Stimulated activated CD4-positive, alpha-beta T cell treated with anti-CD3 and anti-CD28 coated beads, Interleukin-12 subunit alpha, Interleukin-12 subunit beta, amount 100 ng/mL, for 24 hours (primary cell): ENCODE measurements at regions not wholly inside any gene's neighbourhood (a gene's known extent, or its start where the extent isn't known, plus 50 kb on each side); places are given as distances from the start of the nearest gene placed in this dataset.
"Not testable (repeated sequence)": the region's sequence is repeated elsewhere in the genome, so short reads cannot be mapped to it uniquely, and the experiment has no call there.

ENCODE experiments used
- DNase-seq, 2 experiments: peaks; one replicate each; pipeline ENCODE4 v3.0.0-alpha.2; 2020; ENCODE audit warnings: low read depth in 2 of 2

- DNase-seq: no peak
Observed at GRCh38 chr3:5690904-5691532, 503.5 kb downstream of the EDEM1 start.

- no peak for DNase-seq
Observed at GRCh38 chr3:5692446-5692845, 504.9 kb downstream of the EDEM1 start.

- DNase-seq: no peak
Observed at GRCh38 chr3:5694266-5694665, 506.8 kb downstream of the EDEM1 start.

DNA sequence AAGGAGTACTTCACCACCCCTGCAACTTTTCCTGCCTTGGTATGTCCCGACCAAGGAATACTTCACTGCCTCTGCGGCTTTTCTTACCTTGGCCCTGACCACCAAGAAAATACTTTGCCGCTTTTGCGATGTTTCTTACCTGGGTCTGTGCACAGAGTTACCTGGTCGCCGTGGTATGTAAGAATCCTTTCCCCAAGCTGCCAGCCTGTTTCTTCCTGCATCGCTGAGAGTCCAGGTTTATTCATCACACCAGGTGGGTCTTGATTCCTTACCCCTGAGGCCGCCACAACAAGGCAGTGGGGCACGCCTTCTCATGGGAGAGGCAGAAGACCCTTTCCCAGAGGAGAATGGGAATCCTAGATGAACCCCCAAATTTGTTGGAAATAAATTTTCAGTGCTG, 511.3 kb downstream of the EDEM1 start:
- DNase-seq: no peak

DNA sequence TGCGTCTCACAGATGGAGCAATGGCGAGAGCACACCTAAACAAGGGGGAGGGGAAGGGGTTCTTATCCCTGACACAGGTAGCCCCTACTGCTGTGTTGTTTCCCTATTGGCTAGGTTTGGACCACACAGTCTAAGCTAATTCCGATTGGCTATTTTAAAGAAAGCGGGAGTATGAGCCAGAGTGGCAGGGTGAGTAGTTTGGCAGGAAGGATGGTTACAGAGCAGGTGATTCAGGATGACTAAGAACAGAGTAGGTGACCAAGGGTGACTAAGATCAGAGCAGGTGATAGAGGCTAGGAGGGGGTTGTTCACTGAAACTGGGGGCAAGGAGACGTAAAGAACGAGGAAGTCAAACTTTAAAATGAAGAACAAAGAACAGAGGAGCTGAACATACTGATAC, 511.8 kb downstream of the EDEM1 start:
- DNase-seq: no peak

- DNase-seq: no peak
Observed at GRCh38 chr3:5699811-5700210, 512.3 kb downstream of the EDEM1 start.

GRCh38 chr3:5701005-5701404, 513.5 kb downstream of the EDEM1 start:
- not testable (repeated sequence) for DNase-seq

- no peak for DNase-seq
Observed at GRCh38 chr3:5707794-5708193, 520.3 kb downstream of the EDEM1 start.

DNA sequence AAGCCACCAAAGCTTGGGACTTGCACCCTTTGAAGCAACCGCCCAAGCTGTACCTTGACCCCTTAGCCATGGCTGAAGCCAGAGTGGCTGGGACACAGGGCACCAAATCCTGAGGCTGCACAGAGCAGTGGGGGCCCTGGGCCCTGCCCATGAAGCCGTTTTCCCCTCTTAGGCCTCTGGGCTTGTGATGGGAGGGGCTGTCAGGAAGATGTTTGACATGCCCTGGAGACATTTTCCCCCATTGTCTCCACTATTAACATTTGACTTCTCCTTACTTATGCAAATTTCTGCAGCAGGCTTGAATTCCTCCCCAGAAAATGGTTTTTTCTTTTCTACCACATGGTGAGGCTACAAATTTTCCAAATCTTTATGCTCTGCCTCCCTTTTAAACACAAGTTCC, 522.2 kb downstream of the EDEM1 start:
- DNase-seq: no peak

DNA sequence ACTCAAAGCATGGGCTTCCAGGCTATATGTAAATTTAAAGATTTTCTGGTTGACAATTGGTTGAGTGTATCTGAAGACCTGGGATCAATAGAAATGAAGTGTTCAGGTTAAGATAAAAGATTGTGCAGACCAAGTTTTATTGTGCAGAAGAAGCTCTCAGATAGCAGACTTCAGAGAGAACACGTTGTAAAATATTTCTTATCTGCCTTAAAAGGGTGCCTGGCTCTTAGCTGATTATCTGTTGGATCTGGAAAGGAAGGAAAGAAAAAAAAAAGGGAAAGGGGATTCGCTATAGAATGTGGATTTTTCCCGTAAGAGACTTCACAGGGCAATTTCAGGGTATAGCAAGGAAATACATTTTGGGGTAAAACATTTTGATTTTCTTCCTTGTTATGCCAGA, 523.2 kb downstream of the EDEM1 start:
- DNase-seq: no peak

- DNase-seq: no peak
Observed at GRCh38 chr3:5717254-5717653, 529.7 kb downstream of the EDEM1 start.

DNA sequence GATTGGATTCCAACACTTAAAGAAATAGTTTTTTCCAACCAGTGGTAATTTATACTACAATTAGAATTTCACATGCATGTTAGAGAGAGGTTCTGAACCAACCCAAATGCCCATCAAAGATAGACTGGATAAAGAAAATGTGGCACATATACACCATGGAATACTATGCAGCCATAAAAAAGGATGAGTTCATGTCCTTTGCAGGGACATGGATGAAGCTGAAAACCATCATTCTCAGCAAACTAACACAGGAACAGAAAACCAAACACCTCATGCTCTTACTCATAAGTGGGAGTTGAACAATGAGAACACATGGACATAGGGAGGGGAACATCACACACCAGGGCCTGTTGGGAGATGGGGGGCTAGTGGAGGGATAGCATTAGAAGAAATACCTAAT, 532.2 kb downstream of the EDEM1 start:
- DNase-seq: not testable (repeated sequence)

DNA sequence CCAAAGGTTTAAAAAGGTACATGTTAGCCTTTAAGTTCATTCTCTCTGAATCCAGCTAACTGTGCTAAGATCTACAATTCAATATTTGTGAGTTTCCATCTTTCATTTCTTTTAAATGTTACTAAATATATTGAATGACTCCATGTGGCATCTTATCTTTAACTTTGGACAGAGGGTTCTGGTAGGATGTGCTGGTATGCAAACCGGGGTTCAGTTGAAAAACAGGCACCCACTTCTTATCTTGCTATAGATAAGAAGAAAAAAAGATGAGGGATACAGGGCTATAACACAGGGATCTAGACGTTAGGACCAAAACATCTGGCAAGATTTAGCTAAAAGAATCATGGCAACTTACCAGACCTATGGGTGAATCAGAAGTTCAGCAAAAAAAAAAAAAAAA, 538.3 kb downstream of the EDEM1 start:
- no peak for DNase-seq

- no peak for DNase-seq
Observed at GRCh38 chr3:5726621-5727020, 539.1 kb downstream of the EDEM1 start.

GRCh38 chr3:5727743-5728484, 540.4 kb downstream of the EDEM1 start:
- DNase-seq: no peak

GRCh38 chr3:5729852-5730251, 542.3 kb downstream of the EDEM1 start:
- no peak for DNase-seq

- DNase-seq: no peak
Observed at GRCh38 chr3:5731100-5731499, 543.6 kb downstream of the EDEM1 start.

GRCh38 chr3:5732081-5732480, 544.6 kb downstream of the EDEM1 start:
- DNase-seq: no peak

DNA sequence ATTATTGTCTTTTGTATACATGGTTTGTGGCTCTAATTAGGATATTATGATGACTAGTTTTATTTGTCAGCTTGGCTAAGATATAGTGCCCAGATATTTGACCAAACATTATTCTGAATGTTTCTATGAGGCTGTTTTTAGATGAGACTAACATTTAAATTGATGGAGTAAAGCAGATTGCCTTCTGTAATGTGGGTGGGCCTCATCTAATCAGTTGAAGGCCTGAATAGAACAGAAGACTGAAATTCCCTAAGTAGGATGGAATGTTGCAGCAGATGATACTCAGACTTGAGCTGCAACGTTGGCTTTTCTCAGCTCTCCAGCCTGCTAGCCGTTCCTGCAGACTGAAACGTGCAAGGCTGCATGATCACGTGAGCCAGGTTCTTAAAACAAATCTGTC, 546.5 kb downstream of the EDEM1 start:
- DNase-seq: no peak

GRCh38 chr3:5735896-5736295, 548.4 kb downstream of the EDEM1 start:
- DNase-seq: no peak

GRCh38 chr3:5739299-5739935, 551.9 kb downstream of the EDEM1 start:
- no peak for DNase-seq

GRCh38 chr3:5739949-5740348, 552.4 kb downstream of the EDEM1 start:
- DNase-seq: no peak

DNA sequence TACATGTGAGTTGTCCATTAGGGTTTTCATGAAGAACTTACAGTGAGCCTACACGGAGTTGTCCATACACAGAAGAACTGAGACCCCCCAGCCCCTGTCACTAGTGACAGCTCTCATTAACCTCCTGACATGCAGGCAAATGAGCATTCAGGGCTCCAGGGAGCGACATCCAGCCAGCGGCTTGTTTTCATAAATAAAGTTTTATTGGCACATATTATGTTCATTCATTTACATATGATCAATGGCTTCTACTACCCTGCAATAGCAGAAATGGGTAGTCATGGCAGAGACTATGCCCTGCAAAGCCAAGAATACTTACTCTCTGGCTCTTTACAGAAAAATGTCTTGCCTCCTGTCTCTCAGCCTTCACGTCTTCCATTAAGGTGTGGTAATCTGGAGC, 553.5 kb downstream of the EDEM1 start:
- no peak for DNase-seq
